Inflammatory macrophage treated with lipopolysaccharide for 1 hour (primary cell): ENCODE measurements at regions not wholly inside any gene's neighbourhood (a gene's known extent, or its start where the extent isn't known, plus 50 kb on each side); places are given as distances from the start of the nearest gene placed in this dataset.
"Not testable (repeated sequence)": the region's sequence is repeated elsewhere in the genome, so short reads cannot be mapped to it uniquely, and the experiment has no call there.

Experiments used
- DNase-seq, 2 donors: peaks; one replicate each; pipeline ENCODE4 v3.0.0-alpha.2; 2020 to 2022

DNA sequence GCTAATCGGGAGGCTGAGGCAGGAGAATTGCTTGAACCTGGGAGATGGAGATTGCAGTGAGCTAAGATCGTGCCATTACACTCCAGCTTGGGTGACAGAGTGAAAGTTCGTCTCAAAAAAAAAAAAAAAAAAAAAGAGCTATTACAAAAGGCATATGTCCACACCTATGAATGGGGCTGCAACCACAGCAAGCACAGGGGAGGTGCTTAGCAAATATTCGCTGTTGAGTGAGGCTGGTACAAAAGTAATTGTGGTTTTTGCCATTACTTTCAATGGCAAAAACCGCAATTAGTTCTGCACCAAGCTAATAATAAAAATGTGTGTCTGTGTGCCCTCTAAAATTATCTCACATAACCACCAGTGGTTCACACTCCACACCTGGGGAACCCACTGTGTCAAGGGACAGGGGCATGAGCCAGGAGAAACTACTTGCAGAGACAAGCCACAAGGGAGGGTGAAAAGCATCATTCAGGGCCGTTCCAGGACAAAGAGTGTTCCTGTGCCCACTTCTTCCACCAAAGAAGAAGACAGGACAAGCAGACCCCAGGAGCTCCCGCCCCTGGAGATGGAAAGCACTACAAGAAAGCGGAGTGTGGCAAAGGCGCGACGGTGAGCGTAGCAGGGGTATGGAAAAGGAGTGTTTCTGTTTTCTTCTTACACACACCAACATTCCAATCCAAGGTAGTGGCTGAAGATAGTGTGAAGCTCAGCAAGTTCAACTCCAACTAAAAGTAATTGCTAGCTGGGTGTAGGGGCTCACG lies 84.4 kb upstream of the CNEP1R1 start:
- DNase-seq = no peak

DNA sequence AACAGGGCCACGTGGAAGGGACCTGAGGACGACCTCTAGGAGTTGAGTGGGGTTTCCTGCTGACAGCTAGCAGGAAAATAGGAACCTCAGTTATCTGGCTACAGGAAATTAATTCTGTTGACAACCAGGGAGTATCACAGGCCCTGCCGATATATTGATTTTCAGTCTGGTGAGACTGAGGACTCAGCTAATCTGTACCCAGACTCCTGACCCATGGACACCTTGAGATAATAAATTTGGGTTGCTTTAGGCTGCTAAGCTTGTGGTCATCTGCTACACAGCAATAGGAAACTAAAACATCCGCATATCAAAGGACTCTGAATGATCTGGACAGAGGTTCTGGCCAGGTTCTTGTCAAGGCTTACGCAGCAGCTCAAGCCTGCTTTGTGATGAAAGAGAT lies 80.8 kb upstream of the CNEP1R1 start:
- DNase-seq = no peak

DNA sequence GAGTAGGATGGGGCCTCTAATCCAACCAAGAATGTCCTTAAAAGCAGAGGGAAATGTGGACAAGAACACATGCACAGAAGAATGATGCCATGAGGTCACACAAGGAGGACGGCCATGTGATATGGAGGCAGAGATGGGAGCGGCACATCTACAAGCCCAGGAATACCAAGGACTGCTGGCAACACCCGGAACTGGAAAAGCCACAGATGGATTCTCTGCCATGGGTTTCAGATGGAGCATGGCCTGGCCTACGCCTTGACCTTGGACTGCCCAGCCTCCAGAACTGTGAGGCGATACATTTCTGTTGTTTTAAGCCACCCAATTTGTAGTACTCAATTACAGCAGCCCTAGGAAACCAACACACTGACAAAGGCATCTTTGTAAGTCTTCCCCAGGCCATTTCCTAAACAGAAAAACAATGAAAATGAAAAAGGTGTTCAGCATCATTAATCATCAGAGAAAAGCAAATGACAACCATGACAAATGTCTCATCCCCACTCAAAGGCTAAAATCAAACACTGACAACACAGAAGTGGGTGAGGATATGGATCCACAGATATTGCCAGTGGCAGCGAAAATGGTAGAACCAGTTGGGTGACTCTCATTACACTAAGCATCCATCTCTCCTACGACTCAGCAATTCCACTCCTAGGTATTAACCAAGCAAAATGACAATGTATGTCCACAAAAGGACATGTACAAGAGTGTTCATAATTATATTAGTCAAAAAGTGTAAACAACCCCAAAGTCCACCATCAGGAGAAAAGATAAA lies 76.9 kb upstream of the CNEP1R1 start:
- no peak for DNase-seq

DNA sequence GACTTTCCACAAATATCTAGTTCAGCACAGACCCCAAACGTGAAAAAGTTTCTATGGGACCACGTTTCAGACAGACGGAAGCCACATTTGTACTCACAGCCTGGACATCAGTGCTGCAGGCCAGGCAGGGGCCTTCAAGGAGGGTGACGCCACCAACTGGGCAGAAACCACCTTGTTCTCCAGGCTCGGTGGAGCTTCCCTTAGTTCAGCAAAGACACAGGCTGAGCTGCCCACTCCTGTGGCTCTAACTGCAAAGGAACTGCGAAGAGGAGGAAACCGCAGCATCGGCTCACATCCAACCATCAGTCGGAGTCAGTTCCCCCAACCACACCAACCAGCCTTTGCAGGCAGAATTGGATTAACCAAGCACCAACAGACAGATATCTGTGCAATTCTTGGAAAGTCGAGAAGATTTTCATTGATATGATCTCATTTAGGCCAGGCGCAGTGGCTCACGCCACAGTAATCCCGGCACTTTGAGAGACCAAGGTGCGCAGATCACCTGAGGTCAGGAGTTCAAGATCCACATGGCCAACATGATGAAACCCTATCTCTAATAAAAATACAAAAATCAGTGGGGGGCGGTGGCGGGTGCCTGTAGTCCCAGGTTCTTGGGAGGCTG lies 73.3 kb upstream of the CNEP1R1 start:
- peak in 1 of 2 donors; percentile 1 for DNase-seq

DNA sequence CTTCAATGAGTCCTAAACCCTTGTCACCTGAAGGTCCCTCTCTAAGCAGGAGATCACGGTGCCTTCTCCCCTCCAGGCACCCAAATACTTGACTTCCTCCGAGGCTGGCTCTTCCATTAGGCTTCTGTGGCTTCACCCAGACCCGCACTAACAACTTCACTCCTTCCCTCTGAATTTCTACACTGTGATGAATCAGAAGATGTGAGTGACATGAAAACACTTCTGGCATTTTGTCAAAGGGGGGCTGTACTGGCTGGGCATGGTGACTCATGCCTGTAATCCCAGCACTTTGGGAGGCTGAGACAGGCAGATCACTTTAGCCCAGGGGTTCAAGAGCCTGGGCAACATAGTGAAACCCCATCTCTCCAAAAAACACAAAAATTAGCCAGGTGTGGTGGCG lies 72.6 kb upstream of the CNEP1R1 start:
- no peak for DNase-seq

DNA sequence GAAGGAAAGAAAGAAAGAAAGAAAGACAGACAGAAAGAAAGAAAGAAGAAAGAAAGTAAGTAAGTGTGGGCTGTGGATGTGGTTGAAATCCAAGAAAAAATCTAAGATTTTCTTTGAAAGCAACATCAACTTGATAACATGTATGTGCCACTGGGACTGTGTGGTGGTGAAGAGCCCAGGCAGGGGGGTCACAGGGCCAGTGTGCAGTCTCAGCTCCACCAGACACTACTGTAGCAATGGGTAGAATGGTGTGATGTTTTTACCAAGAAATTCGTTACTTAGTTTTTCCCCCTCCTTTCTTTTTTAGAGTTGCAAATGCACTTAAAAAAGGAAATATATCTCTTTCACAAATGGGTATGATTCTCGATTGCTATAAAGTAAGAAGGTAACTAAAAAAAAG lies 71.9 kb upstream of the CNEP1R1 start:
- DNase-seq = no peak

DNA sequence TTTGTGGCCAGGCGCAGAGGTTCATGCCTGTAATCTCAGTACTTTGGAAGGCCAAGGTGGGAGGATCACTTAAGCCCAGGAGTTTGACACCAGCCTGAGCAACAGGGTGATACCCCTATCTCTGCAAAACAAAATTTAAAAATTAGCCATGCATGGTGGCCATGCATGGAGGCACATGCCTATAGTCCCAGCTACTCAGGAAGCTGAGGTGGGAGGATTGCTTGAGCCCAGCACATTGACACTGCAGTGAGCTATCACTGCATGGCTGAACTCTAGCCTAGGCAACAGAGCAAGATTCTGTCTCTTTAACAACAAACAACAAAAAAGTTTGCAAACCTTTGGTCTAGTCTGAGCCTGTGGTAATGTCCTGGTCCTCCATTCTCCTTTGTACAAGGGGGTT lies 69.2 kb upstream of the CNEP1R1 start:
- DNase-seq = no peak

DNA sequence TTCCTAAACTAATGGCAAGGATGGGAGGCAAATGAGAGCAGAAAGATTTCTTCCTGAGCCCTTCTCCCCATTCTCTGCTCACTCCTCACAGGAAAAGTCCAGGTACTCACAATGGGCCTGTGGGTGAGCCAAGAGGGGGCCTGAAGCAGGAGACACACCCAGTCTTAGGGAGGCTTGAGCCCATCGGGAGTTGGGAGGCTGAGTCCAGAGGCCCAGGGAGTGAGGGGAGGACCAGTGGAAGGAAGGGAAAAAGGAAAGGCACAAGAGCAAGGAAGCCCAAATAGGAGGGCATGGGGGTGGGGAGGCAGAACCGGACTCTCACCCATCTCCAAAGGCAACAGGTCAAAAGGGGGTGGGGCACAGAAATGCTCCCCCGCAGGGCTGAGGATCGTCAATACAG lies 68.1 kb upstream of the CNEP1R1 start:
- no peak for DNase-seq

DNA sequence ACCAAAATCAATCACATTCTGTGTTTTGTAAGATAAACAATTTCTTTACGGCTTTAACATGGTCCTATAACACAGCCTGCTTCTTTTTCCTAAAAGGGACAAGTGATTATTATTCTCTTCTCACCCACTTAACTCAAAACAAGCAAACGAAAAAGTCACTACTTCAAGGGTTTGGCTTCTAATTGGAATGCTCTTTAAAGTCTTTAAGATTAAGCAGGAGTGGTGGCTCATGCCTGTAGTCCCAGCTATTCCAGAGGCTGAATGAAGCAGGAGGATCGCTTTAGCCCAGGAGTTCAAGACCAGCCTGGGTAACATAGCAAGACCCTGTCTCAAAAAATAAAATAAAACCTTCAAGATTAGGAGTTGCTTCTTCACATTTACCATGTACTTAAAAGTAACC lies 66.6 kb upstream of the CNEP1R1 start:
- no peak for DNase-seq

DNA sequence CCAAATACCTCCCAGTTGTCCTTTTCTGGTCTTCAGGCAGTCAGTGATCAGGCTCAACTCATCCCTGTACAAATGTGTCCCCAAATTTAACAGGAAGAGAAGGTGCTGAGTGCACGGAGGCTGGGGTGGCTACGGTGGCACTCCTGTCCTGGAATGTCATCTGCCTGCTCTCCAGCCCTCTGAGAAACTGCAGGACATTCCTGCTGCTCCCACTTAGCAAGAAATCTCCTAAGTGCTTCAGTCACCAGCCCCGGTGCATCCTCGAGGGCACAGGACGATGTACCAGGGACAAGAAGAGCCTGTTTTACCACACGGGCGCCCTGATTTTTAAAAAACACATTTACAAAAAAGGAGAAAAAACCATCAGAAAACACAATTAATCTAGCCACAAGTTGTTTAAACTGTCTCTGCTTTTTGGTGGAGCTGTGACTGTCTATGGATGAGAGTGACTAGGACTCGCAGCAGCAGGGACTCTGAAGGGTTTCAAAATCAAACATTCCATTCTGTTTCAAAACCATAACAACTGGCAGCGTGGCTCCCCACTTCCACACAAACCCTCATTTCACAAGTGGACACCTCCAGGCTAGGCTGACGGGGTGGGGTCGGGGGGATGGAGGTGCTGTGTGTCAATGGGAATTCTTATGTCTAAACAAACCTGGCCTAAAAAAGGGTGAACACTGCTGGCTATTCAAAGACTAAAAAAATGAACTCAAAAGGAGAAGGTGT lies 65.3 kb upstream of the CNEP1R1 start:
- no peak for DNase-seq

DNA sequence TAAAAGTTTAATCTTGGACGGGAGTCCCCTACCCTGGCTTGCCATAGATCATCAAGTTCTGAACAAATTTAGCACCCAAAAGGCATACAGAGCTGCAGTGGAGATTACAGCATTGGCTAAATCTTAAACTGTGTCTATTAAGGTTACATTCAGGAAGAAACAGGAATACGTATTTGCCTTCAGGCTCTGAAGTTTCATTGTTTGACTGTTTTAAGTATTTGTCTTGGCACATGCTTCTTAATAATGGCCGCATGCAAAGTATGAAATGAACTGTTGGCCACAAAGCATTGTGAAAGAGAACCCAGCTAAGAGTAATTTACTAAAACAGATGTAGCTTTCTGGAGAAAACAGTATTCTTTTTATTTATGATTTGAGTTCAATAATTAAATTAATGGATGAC lies 63.9 kb upstream of the CNEP1R1 start:
- DNase-seq = no peak

DNA sequence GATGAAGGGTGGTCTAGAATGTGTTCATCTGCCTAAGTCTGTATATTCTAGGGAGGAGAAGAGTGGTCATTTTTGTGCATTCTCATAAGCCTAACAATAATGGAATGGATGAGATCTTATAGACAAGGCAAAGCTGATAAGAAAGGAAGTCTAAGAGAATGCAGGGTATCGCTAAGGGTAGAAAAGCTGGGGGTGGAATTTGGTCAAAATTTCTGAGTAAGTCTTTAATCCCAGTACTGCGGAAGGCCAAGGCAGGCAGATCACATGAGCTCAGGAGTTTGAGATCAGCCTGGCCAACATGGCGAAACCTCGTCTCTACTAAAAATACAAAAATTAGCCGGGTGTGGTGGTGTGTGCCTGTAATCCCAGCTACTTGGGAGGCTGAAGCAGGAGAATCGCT lies 62.5 kb upstream of the CNEP1R1 start:
- not testable (repeated sequence) for DNase-seq

DNA sequence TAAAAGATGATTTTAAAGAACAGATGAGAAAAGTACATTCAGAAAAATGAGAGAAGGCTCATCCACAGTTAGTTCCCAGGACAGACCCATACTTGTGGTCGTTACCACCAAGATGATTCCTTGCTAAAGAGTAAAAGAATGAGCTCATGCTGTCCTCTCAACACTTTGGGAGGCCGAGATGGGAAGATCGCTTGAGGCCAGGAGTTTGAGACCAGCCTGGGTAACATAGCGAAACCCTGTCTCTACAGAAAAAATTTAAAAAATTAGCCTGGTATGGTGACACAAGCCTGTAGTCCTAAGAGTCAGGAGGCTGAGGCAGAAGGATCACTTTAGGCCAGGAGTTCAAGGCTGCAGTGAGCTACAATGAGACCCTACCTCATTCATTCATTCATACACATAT lies 60.7 kb upstream of the CNEP1R1 start:
- no peak for DNase-seq

DNA sequence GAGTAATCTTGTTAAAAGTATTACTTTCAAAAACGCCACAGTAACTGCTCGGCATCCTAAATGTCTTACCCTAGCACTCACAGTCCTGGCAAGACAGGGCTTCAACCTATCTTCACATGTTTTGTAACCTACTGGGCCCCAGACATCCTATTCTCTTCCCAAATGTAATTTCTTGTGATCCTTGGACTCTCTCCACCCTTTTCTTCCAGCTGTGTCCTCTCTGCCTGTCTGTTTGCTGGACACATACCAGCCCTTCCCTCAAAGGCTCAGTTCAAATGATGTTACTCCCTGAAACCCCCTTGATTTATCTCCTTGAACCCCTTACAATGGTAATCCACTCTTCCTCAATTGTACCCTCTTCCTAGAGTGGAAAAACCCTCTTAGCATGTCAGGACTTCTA lies 60.1 kb upstream of the CNEP1R1 start:
- no peak for DNase-seq

DNA sequence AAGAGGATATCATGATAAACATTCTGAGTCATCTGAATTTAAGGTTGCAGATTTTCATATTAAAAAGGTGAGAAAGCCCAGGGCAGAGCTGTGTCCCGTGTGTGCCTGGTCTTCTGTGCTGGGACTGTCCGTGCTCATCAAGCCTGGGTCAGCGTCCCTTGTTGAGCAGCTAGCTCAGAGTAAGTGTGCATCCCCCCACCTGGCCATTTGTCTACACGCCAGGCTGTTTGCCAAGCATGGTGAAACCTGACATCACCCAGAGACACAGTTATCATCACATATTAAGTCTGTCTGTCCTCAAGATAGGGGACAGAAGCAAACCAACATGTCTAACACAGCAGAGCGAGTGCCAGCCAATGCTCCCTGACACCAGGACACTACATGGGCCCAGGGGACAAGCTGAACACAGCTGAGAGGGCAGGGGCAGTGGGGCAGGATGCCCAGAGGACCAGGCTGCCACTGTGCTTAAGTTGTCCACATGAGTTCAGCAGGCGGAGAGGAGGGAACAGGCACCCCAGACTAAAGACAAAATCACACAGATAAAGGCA lies 57.9 kb upstream of the CNEP1R1 start:
- DNase-seq = no peak

DNA sequence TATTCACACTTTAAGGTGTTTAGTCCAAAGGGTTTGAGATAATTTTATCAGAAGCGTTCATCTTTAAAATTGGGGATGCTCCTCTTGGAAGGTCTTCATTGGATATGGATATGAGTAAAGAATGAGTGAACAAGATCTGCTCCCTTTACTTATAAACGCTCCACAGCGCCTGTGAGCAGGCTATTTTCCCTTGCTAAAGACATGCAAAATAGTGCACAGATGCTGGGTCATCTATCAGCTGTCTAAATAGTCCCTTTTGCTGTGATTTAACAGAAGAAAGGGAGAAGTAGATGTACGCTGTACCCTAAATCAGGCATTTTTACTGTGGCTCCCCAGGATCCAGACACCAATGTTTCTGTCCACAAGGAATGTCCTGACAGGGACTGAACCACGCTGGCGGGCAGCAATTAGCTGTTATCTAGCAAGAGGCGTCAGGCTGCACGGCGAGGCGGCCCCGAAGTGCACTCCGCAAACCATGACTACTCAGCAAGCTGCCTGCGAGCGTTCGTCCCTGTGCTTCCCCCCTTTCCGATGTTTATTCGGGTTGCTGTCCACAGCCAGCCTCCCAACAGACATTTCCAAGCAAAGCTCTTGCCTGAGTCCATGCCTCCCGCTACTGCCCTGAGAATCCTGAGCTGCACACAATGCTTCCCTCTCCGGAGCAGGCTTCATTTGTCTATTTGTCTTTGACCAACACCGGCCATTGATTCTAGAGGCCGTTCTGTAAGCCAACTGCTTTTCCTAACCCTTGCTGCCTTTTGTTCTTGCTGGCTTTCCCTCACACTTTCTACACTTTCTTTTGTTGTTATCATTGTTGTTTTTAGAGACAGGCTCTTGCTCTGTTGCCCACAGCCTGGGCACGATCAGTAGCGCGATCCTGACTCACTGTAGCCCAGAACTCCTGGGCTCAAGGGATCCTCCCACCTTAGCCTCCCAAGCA lies 55.7 kb upstream of the CNEP1R1 start:
- no peak for DNase-seq

DNA sequence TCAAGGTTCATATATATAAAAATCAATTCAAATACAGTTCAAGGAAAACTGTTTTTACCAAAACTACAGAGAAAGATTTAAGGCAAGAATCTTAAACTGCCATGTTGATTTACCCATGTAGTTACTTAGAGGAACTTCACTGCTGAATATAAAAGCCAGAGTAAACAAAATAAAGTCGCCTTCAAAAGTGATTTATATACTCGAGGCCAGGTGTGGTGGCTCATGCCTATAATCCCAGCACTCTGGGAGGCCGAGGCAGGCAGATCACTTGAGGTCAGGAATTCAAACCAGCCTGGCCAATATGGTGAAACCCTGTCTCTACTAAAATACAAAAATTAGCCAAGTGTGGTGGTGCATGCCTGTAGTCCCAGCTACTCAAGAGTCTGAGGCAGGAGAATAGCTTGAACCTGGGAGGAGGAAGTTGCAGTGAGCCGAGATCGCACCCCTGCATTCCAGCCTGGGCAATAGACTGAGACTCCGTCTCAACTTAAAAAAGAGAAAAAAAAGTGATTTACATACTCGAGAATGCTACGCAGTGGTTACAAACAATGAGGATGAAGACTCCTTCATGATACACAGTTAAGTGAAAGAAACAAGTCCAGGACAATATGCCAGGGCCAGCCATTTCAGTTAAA lies 54.1 kb upstream of the CNEP1R1 start:
- no peak for DNase-seq

DNA sequence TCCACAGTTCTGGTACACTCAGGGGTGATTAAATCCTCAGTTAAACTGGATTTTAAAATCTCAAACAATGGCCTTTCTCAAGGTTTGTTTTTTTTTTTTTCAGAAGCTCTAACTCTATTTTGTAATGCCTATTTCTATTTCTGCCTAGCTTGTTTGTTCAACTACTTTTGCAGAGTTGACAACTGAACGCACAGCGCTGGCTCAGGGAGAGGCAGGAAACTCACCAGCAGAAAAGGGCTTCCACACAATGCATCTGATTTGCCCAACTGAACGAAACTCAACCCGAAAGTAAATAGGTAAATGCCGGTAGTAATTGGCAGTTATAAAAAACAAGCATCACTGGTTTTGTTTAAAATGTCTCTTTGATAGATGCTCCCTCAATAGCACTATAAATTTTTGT lies 52.7 kb upstream of the CNEP1R1 start:
- DNase-seq = no peak

DNA sequence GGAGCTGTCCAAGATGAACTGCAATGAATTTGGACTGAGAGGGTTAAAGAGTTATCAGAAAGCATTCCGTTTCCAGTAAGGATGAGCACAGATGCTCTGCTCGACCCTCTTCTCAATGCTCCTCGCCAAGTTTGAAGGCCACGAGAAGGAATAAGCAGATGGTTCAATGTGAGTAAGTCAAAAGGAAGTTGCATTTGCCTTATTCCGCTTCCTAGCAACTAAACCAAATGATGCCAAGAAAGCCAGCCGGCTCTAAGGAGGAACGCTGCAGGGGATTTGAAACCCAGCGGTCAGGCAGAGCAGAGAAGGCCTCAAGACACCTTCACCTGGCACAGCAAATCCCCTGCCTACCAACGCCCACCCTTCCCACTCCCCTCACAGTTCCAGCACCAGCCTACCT lies 52.1 kb upstream of the CNEP1R1 start:
- no peak for DNase-seq
